GM12872 (cell line): ENCODE measurements at regions not wholly inside any gene's neighbourhood (a gene's known extent, or its start where the extent isn't known, plus 50 kb on each side); places are given as distances from the start of the nearest gene placed in this dataset.

Experiments used
- CTCF ChIP-seq: IDR thresholded peaks from 3 replicates; pipeline ENCODE4 v1.5.1; 2011; ENCODE audit warnings: low read depth, mild to moderate bottlenecking, low read length, moderate library complexity; ENCODE audit not compliant: insufficient read depth

GRCh38 chr6:87784690-87785089 is 82.7 kb upstream of the AKIRIN2 start:
- no peak for TF ChIP-seq CTCF

- TF ChIP-seq CTCF, result no peak
Measured at GRCh38 chr6:87784051-87784450, 82.0 kb upstream of the AKIRIN2 start.

- TF ChIP-seq CTCF, result no peak
Measured at GRCh38 chr6:87779542-87779941, 77.5 kb upstream of the AKIRIN2 start.

- TF ChIP-seq CTCF, result no peak
Measured at GRCh38 chr6:87772597-87773530, 70.8 kb upstream of the AKIRIN2 start.

- no peak for TF ChIP-seq CTCF
Measured at GRCh38 chr6:87767478-87767877, 65.4 kb upstream of the AKIRIN2 start.

GRCh38 chr6:87766211-87766610 is 64.2 kb upstream of the AKIRIN2 start:
- no peak for TF ChIP-seq CTCF

- TF ChIP-seq CTCF, result no peak
Measured at GRCh38 chr6:87763901-87764300, 61.9 kb upstream of the AKIRIN2 start.
